Esophagus (tissue), 2 donors: ENCODE measurements at regions not wholly inside any gene's neighbourhood (a gene's known extent, or its start where the extent isn't known, plus 50 kb on each side); places are given as distances from the start of the nearest gene placed in this dataset.
"Not testable (repeated sequence)": the region's sequence is repeated elsewhere in the genome, so short reads cannot be mapped to it uniquely, and the experiment has no call there.

Experiments used
- H3K27ac ChIP-seq, 2 donors: one replicate each; pipeline ENCODE4 v1.5.1; 2013; ENCODE audit warnings: low read depth in 2 of 2, mild to moderate bottlenecking in 2 of 2, inconsistent platforms in 1 of 2, low read length in 1 of 2, moderate library complexity in 1 of 2
- H3K27me3 ChIP-seq, 2 donors: one replicate each; pipeline ENCODE4 v1.6.1; 2013; ENCODE audit warnings: low read length in 2 of 2, control low read depth in 1 of 2, mild to moderate bottlenecking in 1 of 2; ENCODE audit not compliant: insufficient read depth in 2 of 2, control insufficient read depth in 1 of 2
- H3K36me3 ChIP-seq, 2 donors: one replicate each; pipeline ENCODE4 v1.6.1; 2013; ENCODE audit warnings: low read length in 1 of 2; ENCODE audit not compliant: control insufficient read depth in 2 of 2, insufficient read depth in 2 of 2
- H3K4me1 ChIP-seq, 2 donors: one replicate each; pipeline ENCODE4 v1.6.1; 2013; ENCODE audit warnings: low read length in 1 of 2; ENCODE audit not compliant: control insufficient read depth in 2 of 2, insufficient read depth in 2 of 2
- H3K4me3 ChIP-seq, 2 donors: one replicate each; pipeline ENCODE4 v1.5.1; 2013; ENCODE audit warnings: low read length in 2 of 2, mild to moderate bottlenecking in 2 of 2, low read depth in 1 of 2, moderate library complexity in 1 of 2
- H3K9me3 ChIP-seq, 2 donors: one replicate each; pipeline ENCODE4 v1.6.1; 2013; ENCODE audit warnings: mild to moderate bottlenecking in 2 of 2, low read depth in 1 of 2, low read length in 1 of 2, moderate library complexity in 1 of 2; ENCODE audit not compliant: control insufficient read depth in 2 of 2, insufficient read depth in 1 of 2
- WGBS, 2 donors: extraction: QIAGEN DNeasy Blood & Tissue Kit; methylation state at CpG; one replicate each; pipeline ENCODE4 v1.1.7; 2013; 5-methylcytosine and 5-hydroxymethylcytosine counted together
- donor health status: healthy with polysubstance abuse.
- donor health status: Bipolar disorder and iron deficiency.

DNA sequence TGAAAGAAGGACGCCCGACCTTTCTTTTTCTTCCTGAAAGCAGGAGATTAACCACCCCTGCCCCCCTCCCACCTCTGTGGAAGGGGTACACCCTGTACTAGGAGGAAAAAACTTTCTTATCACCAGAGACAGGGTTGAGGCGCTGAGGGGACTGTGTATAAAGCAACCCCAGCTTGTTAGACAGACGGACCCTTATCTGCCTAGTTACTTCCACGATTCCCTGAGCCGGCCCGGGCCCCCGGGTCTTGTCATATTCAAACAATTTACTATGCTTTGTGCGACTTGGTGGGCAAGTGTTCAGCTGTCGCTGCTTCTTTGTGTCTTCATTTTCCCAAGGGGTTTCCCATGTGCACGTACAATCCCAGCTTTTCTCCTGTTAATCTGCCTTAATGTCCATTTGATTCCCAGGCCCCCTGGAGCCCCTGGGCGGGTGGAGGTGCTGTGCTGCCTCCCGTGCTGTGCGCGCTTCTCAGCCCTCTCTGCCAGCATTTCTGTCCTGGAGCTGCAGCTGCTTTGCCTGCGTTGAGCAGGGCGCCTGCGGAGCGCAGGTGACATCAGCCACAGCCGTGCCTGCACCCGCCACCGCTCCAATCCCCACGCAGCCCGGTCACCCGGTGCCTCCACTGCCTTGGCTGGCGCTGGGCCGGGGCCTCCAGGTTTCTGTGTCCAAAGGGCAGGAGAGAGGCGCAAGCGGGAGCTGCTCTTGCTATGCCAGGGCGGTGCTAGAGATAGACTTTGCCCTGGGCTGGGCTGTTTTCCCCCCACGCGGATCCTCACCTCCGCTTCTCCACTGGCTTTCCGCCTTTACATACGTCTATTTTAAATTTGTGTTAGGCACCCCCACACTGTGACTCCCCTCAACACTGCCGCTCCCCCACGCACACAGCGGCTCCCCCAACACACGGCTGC, 96.2 kb downstream of the TTLL2 start:
- no peaks in the 10 kb centered on the region for H3K36me3 ChIP-seq
- H3K27ac ChIP-seq, result no peak overlapping the region
- no peaks in the 10 kb centered on the region for H3K9me3 ChIP-seq
- H3K4me1 ChIP-seq, result peaks cover 0 to 2% of the 10 kb centered on the region in 2 donors
- 64 to 80% methylated on average over 39 of the region's 39 CpGs for WGBS, 2 donors
- H3K27me3 ChIP-seq, result no peaks in the 10 kb centered on the region
- no peak overlapping the region for H3K4me3 ChIP-seq

DNA sequence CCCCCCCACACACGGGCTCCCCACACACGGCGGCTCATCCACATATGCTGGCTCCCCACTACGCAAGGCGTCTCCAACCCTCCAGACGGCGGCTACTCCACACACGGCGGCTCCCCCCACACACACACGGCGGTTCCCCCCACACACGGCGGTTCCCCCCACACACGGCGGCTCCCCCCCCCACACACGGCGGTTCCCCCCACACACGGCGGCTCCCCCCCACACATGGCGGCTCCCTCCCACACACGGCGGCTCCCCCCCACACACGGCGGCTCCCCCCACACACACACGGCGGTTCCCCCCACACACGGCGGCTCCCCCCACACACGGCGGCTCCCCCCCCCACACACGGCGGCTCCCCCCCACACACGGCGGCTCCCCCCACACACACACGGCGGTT, 97.1 kb downstream of the TTLL2 start:
- not testable (repeated sequence) for H3K4me3 ChIP-seq, H3K27me3 ChIP-seq, H3K4me1 ChIP-seq, H3K27ac ChIP-seq, H3K36me3 ChIP-seq, H3K9me3 ChIP-seq
- 96% methylated on average over 5 of the region's 36 CpGs; no CpG with 5 or more reads in 1 of the 2 donors for WGBS, 2 donors

DNA sequence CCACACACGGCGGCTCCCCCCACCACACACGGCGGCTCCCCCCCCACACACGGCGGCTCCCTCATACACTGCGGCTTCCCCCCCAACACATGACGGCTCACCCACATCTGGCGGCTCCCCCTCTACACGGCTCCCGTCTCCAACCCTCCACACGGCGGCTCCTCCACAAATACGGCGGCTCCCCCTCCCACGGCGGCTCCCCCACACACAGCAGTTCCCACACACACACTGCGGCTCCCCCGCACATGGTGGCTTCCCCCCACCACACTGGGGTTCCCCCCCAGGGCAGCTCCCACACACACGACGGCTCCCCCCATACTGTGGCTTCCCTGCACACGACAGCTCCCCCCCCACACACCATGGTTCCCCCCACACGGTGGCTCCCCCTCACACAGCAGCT, 98.0 kb downstream of the TTLL2 start:
- Histone ChIP-seq H3K27ac (no peak overlapping the region), H3K4me3 (no peak overlapping the region), H3K4me1 (no peaks in the 10 kb centered on the region), H3K27me3 (no peaks in the 10 kb centered on the region), H3K9me3 (no peaks in the 10 kb centered on the region), H3K36me3 (no peaks in the 10 kb centered on the region)
- 98% methylated on average over 15 to 23 of the region's 23 CpGs for WGBS, 2 donors

DNA sequence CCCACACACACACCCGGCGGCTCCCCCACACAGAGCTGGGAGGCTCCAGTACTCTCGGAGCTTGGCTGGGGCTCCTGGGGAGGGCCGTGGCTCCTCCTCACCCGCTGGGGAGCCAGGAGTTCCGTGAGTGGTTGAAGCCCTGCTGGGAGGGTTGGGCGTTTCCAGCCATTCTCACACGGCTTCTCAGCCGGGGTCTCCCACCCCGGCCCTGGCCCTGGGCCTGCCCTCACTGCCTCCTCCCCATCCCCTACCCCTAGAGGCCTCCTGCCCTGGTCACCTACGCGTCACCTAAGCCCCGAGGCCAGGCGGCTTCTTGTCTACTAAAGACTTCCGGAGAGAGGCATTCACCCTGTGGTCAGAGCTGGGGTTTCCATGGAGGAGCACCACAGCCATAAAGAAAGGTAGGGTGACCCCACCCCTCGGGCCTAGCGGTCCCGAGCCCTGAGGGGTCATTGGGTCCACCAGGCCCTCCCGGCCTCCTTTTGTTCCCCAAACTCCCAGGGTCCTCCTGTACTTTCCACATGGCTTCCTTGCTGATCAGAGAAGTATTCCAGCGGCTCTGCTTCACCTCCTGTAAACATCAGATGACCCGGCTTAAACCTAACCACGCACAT, 99.3 kb downstream of the TTLL2 start:
- H3K9me3 ChIP-seq, result peaks cover 0 to 4% of the 10 kb centered on the region in 2 donors
- H3K4me1 ChIP-seq, result no peaks in the 10 kb centered on the region
- no peaks in the 10 kb centered on the region for H3K36me3 ChIP-seq
- H3K27ac ChIP-seq, result no peak overlapping the region
- 86% methylated on average over 21 to 22 of the region's 22 CpGs for WGBS, 2 donors
- no peaks in the 10 kb centered on the region for H3K27me3 ChIP-seq
- no peak overlapping the region for H3K4me3 ChIP-seq

DNA sequence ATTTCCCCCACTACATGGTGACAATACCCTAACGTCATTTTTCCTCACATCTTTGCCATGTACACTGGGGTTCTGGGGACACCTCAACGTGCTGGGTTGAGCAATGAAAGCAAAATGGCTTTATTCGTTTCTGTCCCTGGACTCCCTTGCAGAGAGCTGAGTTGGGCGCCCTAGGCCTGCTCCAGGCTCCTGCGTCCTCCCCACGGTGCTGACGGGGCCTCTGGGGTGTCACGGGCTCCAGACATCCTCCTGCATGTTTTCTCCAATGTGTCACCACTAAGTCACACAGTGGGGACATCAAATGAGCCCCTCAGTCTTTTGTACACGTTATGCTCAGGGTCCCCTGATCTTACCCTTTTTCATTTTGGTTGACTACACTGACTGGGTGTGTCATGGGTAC, 99.8 kb downstream of the TTLL2 start:
- Histone ChIP-seq H3K9me3 (peaks cover 0 to 4% of the 10 kb centered on the region in 2 donors), H3K27me3 (no peaks in the 10 kb centered on the region), H3K4me3 (no peak overlapping the region), H3K4me1 (no peaks in the 10 kb centered on the region), H3K36me3 (no peaks in the 10 kb centered on the region), H3K27ac (no peak overlapping the region)
- 89 to 91% methylated on average over 9 of the region's 9 CpGs for WGBS, 2 donors

DNA sequence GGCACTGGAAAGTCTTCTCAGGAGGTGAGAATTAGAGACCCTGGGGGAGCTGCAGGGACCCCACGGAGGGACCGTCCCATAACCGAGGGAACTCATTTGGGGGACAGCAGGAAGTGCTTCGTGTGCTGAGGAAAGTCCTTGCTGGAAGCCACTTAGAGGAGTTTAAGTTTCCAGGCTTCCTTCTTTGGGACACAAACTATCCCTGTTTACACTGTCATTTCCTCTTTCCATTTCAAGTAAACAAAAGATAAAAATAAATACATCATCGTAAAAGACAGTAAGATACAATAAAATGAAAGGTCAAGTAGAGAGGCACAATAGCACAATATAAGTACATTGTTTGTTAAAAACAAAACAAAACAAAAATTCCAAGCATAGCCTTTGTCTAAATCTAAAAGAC, 101.2 kb downstream of the TTLL2 start:
- no peaks in the 10 kb centered on the region for H3K4me1 ChIP-seq
- no peaks in the 10 kb centered on the region for H3K36me3 ChIP-seq
- no peak overlapping the region for H3K4me3 ChIP-seq
- H3K9me3 ChIP-seq, result peaks cover 0 to 4% of the 10 kb centered on the region in 2 donors
- no peaks in the 10 kb centered on the region for H3K27me3 ChIP-seq
- 34 to 40% methylated on average over 5 of the region's 5 CpGs for WGBS, 2 donors
- no peak overlapping the region for H3K27ac ChIP-seq

DNA sequence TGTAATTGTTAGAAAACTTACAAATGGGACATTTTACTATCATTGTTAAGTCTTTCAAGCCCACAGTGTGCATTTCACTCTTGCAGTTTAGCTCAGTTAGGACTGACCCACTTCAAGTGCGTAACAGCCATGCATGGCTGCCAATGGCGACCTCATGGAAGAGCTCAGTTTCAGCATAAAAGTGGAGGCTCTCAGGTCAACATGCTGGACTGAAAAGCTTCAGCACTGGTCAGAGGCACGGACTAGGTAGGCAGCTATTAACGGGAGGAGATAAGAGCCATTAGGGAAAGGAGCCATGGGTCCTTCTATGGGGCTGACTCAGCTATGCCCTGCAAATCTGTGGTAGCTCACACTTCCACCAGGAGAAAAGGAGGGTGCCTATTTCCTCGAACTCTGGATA, 101.8 kb downstream of the TTLL2 start:
- H3K9me3 ChIP-seq, result peaks cover 0 to 4% of the 10 kb centered on the region in 2 donors
- no peaks in the 10 kb centered on the region for H3K27me3 ChIP-seq
- H3K27ac ChIP-seq, result no peak overlapping the region
- WGBS, 2 donors, result 67 to 73% methylated on average over 5 of the region's 5 CpGs
- no peak overlapping the region for H3K4me3 ChIP-seq
- H3K36me3 ChIP-seq, result no peaks in the 10 kb centered on the region
- H3K4me1 ChIP-seq, result no peaks in the 10 kb centered on the region

DNA sequence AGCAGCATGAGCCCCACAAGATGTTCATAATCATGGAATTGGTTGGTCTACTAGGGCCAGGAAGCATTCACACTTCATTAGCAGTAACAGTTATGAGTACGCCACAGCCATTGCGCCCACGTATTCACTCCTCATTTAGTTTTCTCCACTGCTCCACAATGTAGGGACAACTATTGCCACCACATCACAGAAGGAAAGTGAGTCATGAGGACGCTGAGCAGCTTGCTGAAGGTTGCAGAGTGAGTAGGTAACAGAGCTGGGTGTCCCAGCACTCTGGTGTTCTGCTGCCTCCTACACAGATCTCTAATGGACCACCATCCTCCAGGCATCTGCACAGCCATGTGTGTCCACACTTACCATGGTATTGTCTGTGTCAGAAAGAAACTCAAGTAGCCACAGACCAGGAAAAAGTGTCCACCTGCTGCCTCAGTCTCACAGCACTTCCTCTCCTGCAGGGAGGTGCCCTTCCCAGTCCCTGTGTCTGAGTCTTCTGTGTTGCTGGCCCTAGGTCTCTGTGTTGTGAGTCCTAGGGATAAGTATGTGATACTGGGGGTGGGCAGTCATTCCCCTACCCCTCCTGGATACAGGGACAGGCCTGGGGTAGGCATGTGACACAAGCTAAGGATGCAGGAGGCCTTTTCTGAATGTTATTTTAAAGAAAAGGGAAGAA, 103.9 kb downstream of the TTLL2 start:
- no peak overlapping the region for H3K27ac ChIP-seq
- WGBS, 2 donors, result 86 to 87% methylated on average over 4 of the region's 4 CpGs
- no peak overlapping the region for H3K4me3 ChIP-seq
- H3K27me3 ChIP-seq, result no peaks in the 10 kb centered on the region
- peaks cover 0 to 4% of the 10 kb centered on the region in 2 donors for H3K9me3 ChIP-seq
- H3K36me3 ChIP-seq, result no peaks in the 10 kb centered on the region
- H3K4me1 ChIP-seq, result no peaks in the 10 kb centered on the region

DNA sequence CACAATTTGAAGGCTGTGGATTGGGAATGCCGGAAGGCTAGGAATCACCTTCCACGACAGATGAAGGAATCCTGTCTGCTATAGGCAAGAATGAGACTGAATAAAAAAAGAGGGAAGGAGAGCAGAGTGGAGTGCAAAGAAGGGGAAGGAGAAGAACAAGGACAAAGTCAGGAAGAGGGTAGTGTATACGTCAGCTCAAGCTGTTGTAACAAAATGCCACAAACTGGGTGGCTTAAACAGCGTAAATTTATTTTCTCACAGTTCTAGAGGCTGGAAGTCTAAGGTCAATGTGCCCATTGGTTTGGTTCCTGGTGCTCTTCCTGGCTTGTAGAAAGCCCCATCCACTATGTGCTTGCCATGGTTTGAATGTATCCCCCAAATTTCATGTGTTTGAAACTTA, 104.5 kb downstream of the TTLL2 start:
- no peaks in the 10 kb centered on the region for H3K4me1 ChIP-seq
- H3K27ac ChIP-seq, result no peak overlapping the region
- WGBS, 2 donors, result 89 to 90% methylated on average over 4 of the region's 4 CpGs
- no peaks in the 10 kb centered on the region for H3K36me3 ChIP-seq
- peaks cover 0 to 4% of the 10 kb centered on the region in 2 donors for H3K9me3 ChIP-seq
- H3K27me3 ChIP-seq, result no peaks in the 10 kb centered on the region
- no peak overlapping the region for H3K4me3 ChIP-seq
